Activated CD8-positive, alpha-beta memory T cell treated with anti-CD3 and anti-CD28 coated beads, Interleukin-2, amount 50 U/mL, for 1 hour (primary cell): ENCODE measurements at regions not wholly inside any gene's neighbourhood (a gene's known extent, or its start where the extent isn't known, plus 50 kb on each side); places are given as distances from the start of the nearest gene placed in this dataset.

Source experiments
- DNase-seq: peaks from one replicate; pipeline ENCODE4 v3.0.0-alpha.2; 2020; ENCODE audit errors: extremely low read depth

GRCh38 chr13:40388617-40389016, 277.8 kb downstream of the FOXO1 start:
- peak; percentile 61 for DNase-seq

- no peak for DNase-seq
These were observed 277.3 kb downstream of the FOXO1 start for GRCh38 chr13:40389081-40389641.

GRCh38 chr13:40390401-40390916, 276.0 kb downstream of the FOXO1 start:
- DNase-seq, result no peak

GRCh38 chr13:40391788-40392187, 274.7 kb downstream of the FOXO1 start:
- no peak for DNase-seq

GRCh38 chr13:40394304-40394985, 272.0 kb downstream of the FOXO1 start:
- DNase-seq, result no peak

GRCh38 chr13:40398065-40398464, 268.4 kb downstream of the FOXO1 start:
- no peak for DNase-seq

GRCh38 chr13:40399756-40400155, 266.7 kb downstream of the FOXO1 start:
- no peak for DNase-seq

GRCh38 chr13:40401911-40402776, 264.3 kb downstream of the FOXO1 start:
- peak; percentile 10 for DNase-seq

GRCh38 chr13:40402931-40403431, 263.5 kb downstream of the FOXO1 start:
- DNase-seq, result no peak

GRCh38 chr13:40403509-40404241, 262.8 kb downstream of the FOXO1 start:
- no peak for DNase-seq

- no peak for DNase-seq
These were observed 262.0 kb downstream of the FOXO1 start for GRCh38 chr13:40404407-40404806.

GRCh38 chr13:40404967-40405716, 261.3 kb downstream of the FOXO1 start:
- no peak for DNase-seq

- no peak for DNase-seq
These were observed 259.9 kb downstream of the FOXO1 start for GRCh38 chr13:40406405-40407120.

- no peak for DNase-seq
These were observed 258.9 kb downstream of the FOXO1 start for GRCh38 chr13:40407567-40407966.

GRCh38 chr13:40408602-40409001, 257.8 kb downstream of the FOXO1 start:
- no peak for DNase-seq

GRCh38 chr13:40409278-40409677, 257.2 kb downstream of the FOXO1 start:
- DNase-seq, result no peak

- DNase-seq, result no peak
These were observed 256.1 kb downstream of the FOXO1 start for GRCh38 chr13:40410315-40410714.

GRCh38 chr13:40420160-40420740, 246.2 kb downstream of the FOXO1 start:
- no peak for DNase-seq

- no peak for DNase-seq
These were observed 243.7 kb downstream of the FOXO1 start for GRCh38 chr13:40422588-40423235.
